ENCODE measurements at regions not wholly inside any gene's neighbourhood (a gene's known extent, or its start where the extent isn't known, plus 50 kb on each side); places are given as distances from the start of the nearest gene placed in this dataset.

- no peak for TF ChIP-seq CTCF (IDR thresholded peaks at IDR 0.05; ENCODE audit: insufficient read depth, low read depth, low read length, missing control alignments)
- H3K4me3 ChIP-seq (ENCODE audit: low read length), result no peak overlapping the region
These were observed 282.7 kb upstream of the ATP10A start for GRCh38 chr15:26145796-26146195.

GRCh38 chr15:26144836-26145235 is 281.7 kb upstream of the ATP10A start:
- DNase-seq (ENCODE audit: low read depth), result no peak
- H3K4me3 ChIP-seq (ENCODE audit: low read length), result no peak overlapping the region
- no peak for TF ChIP-seq CTCF (IDR thresholded peaks at IDR 0.05; ENCODE audit: insufficient read depth, low read depth, low read length, missing control alignments)

More at GRCh38 chr15:26145796-26146195, 282.7 kb upstream of the ATP10A start:
- no peak for DNase-seq (ENCODE audit: low read depth)

- DNase-seq (ENCODE audit: low read depth), result no peak
- H3K4me3 ChIP-seq (ENCODE audit: low read length), result no peak overlapping the region
- TF ChIP-seq CTCF (IDR thresholded peaks at IDR 0.05; ENCODE audit: insufficient read depth, low read depth, low read length, missing control alignments), result no peak
These were observed 280.1 kb upstream of the ATP10A start for GRCh38 chr15:26143221-26143620.

GRCh38 chr15:26134812-26135211 is 271.7 kb upstream of the ATP10A start:
- no peak for TF ChIP-seq CTCF (IDR thresholded peaks at IDR 0.05; ENCODE audit: insufficient read depth, low read depth, low read length, missing control alignments)
- no peak for DNase-seq (ENCODE audit: low read depth)
- H3K4me3 ChIP-seq (ENCODE audit: low read length), result no peak overlapping the region

- no peak for TF ChIP-seq CTCF (IDR thresholded peaks at IDR 0.05; ENCODE audit: insufficient read depth, low read depth, low read length, missing control alignments)
These were observed 271.0 kb upstream of the ATP10A start for GRCh38 chr15:26134152-26134551.

GRCh38 chr15:26132811-26133210 is 269.7 kb upstream of the ATP10A start:
- no peak overlapping the region for H3K4me3 ChIP-seq (ENCODE audit: low read length)
- TF ChIP-seq CTCF (IDR thresholded peaks at IDR 0.05; ENCODE audit: insufficient read depth, low read depth, low read length, missing control alignments), result no peak
- DNase-seq (ENCODE audit: low read depth), result no peak

More at GRCh38 chr15:26134152-26134551, 271.0 kb upstream of the ATP10A start:
- DNase-seq (ENCODE audit: low read depth), result no peak
- no peak overlapping the region for H3K4me3 ChIP-seq (ENCODE audit: low read length)

GRCh38 chr15:26129852-26130251 is 266.7 kb upstream of the ATP10A start:
- no peak for TF ChIP-seq CTCF (IDR thresholded peaks at IDR 0.05; ENCODE audit: insufficient read depth, low read depth, low read length, missing control alignments)
- H3K4me3 ChIP-seq (ENCODE audit: low read length), result no peak overlapping the region
- DNase-seq (ENCODE audit: low read depth), result no peak
